ENCODE measurements at regions not wholly inside any gene's neighbourhood (a gene's known extent, or its start where the extent isn't known, plus 50 kb on each side); places are given as distances from the start of the nearest gene placed in this dataset.

DNA sequence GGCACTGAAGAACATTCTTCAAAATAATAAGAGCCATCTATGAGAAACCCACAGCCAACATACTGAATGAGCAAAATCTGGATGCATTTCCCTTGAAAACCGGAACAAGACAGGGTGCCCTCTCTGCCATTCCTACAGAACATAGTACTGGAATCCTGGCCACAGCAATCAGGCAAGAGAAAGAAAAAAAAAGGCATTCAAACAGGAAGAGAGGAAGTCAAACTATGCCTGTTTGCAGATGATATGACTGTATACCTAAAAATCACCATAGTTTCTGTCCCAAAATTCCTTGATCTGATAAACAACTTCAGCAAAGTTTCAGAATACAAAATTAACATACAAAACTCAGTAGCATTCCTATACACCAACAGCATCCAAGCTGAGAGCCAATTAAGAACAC is 119.5 kb upstream of the PARD3B start:
- TF ChIP-seq, protein P1, sequence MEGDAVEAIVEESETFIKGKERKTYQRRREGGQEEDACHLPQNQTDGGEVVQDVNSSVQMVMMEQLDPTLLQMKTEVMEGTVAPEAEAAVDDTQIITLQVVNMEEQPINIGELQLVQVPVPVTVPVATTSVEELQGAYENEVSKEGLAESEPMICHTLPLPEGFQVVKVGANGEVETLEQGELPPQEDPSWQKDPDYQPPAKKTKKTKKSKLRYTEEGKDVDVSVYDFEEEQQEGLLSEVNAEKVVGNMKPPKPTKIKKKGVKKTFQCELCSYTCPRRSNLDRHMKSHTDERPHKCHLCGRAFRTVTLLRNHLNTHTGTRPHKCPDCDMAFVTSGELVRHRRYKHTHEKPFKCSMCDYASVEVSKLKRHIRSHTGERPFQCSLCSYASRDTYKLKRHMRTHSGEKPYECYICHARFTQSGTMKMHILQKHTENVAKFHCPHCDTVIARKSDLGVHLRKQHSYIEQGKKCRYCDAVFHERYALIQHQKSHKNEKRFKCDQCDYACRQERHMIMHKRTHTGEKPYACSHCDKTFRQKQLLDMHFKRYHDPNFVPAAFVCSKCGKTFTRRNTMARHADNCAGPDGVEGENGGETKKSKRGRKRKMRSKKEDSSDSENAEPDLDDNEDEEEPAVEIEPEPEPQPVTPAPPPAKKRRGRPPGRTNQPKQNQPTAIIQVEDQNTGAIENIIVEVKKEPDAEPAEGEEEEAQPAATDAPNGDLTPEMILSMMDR (IDR thresholded peaks at IDR 0.05) = no peak
- no peak for TF ChIP-seq EP300 (IDR thresholded peaks at IDR 0.05)

Data from stomach (tissue), 4 donors.